Stimulated activated CD8-positive, alpha-beta memory T cell treated with anti-CD3 and anti-CD28 coated beads, Interleukin-12 subunit alpha, Interleukin-12 subunit beta, amount 100 ng/mL, for 4 hours (primary cell): ENCODE measurements at regions not wholly inside any gene's neighbourhood (a gene's known extent, or its start where the extent isn't known, plus 50 kb on each side); places are given as distances from the start of the nearest gene placed in this dataset.

Experiments used
- DNase-seq: peaks from one replicate; pipeline ENCODE4 v3.0.0-alpha.2; 2020; ENCODE audit warnings: low read depth

- DNase-seq: no peak
Observed at GRCh38 chr20:4513720-4514119, 172.5 kb upstream of the PRNP start.

GRCh38 chr20:4512891-4513550, 173.2 kb upstream of the PRNP start:
- no peak for DNase-seq

- no peak for DNase-seq
Observed at GRCh38 chr20:4511776-4512175, 174.5 kb upstream of the PRNP start.

GRCh38 chr20:4509825-4510522, 176.3 kb upstream of the PRNP start:
- no peak for DNase-seq

- no peak for DNase-seq
Observed at GRCh38 chr20:4508773-4509172, 177.5 kb upstream of the PRNP start.

GRCh38 chr20:4507288-4507719, 179.0 kb upstream of the PRNP start:
- DNase-seq: no peak

GRCh38 chr20:4504814-4505213, 181.4 kb upstream of the PRNP start:
- no peak for DNase-seq

GRCh38 chr20:4502756-4503155, 183.5 kb upstream of the PRNP start:
- DNase-seq: no peak

- no peak for DNase-seq
Observed at GRCh38 chr20:4493386-4493785, 192.9 kb upstream of the PRNP start.

GRCh38 chr20:4491643-4492042, 194.6 kb upstream of the PRNP start:
- DNase-seq: no peak

- no peak for DNase-seq
Observed at GRCh38 chr20:4490606-4491280, 195.5 kb upstream of the PRNP start.

- no peak for DNase-seq
Observed at GRCh38 chr20:4490045-4490444, 196.2 kb upstream of the PRNP start.

- DNase-seq: no peak
Observed at GRCh38 chr20:4488407-4489339, 197.6 kb upstream of the PRNP start.

GRCh38 chr20:4484379-4484997, 201.8 kb upstream of the PRNP start:
- DNase-seq: no peak

- DNase-seq: no peak
Observed at GRCh38 chr20:4483961-4484360, 202.3 kb upstream of the PRNP start.

- DNase-seq: no peak
Observed at GRCh38 chr20:4483486-4483885, 202.8 kb upstream of the PRNP start.

- no peak for DNase-seq
Observed at GRCh38 chr20:4480104-4480503, 206.2 kb upstream of the PRNP start.

- DNase-seq: no peak
Observed at GRCh38 chr20:4476903-4477500, 209.3 kb upstream of the PRNP start.

GRCh38 chr20:4472906-4473305, 213.3 kb upstream of the PRNP start:
- DNase-seq: no peak

GRCh38 chr20:4471221-4471620, 215.0 kb upstream of the PRNP start:
- DNase-seq: no peak

- no peak for DNase-seq
Observed at GRCh38 chr20:4470375-4470774, 215.9 kb upstream of the PRNP start.
